ENCODE measurements at regions not wholly inside any gene's neighbourhood (a gene's known extent, or its start where the extent isn't known, plus 50 kb on each side); places are given as distances from the start of the nearest gene placed in this dataset.
A peak's percentile ranks its signal among the peaks of the same experiment; 100 is the strongest.

- Histone ChIP-seq H3K4me2 (ENCODE audit: low read length) (no peak overlapping the region), H3K79me2 (ENCODE audit: control insufficient read depth, low read length) (no peaks in the 10 kb centered on the region), H3F3A (ENCODE audit: control insufficient read depth, insufficient read depth) (no peaks in the 10 kb centered on the region), H3K4me1 (ENCODE audit: control insufficient read depth, low read length) (peaks cover 58% of the 10 kb centered on the region), H3K9me2 (replicated peaks; ENCODE audit: control insufficient read depth, low read length) (no peaks in the 10 kb centered on the region), H3K4me3 (ENCODE audit: low read length) (no peak overlapping the region), H3K27me3 (ENCODE audit: control insufficient read depth, low read length) (peaks cover 22% of the 10 kb centered on the region), H3K36me3 (ENCODE audit: control insufficient read depth, low read length) (no peaks in the 10 kb centered on the region), H3K9me3 (ENCODE audit: control insufficient read depth, insufficient read depth, low read length) (no peaks in the 10 kb centered on the region), H3K27ac (ENCODE audit: low read depth, low read length) (no peak overlapping the region), H4K20me1 (ENCODE audit: control insufficient read depth, insufficient read depth, low read depth, low read length) (no peaks in the 10 kb centered on the region)
- TF ChIP-seq EZH2phosphoT487 (IDR thresholded peaks at IDR 0.05; ENCODE audit: borderline replicate concordance, low read length), result no peak
- TF ChIP-seq CTCF (IDR thresholded peaks at IDR 0.05; ENCODE audit: low read depth, low read length, poor library complexity, severe bottlenecking), result no peak
Observed at GRCh38 chr4:184315675-184316359, 98.1 kb upstream of the ENPP6 start.

GRCh38 chr4:184313702-184314659 is 96.3 kb upstream of the ENPP6 start:
- Histone ChIP-seq H3K9me3 (ENCODE audit: control insufficient read depth, insufficient read depth, low read length) (no peaks in the 10 kb centered on the region), H3K4me2 (ENCODE audit: low read length) (peak overlapping the region; percentile 38), H3K36me3 (ENCODE audit: control insufficient read depth, low read length) (no peaks in the 10 kb centered on the region), H3K9me2 (replicated peaks; ENCODE audit: control insufficient read depth, low read length) (no peaks in the 10 kb centered on the region), H3K4me3 (ENCODE audit: low read length) (no peak overlapping the region), H3F3A (ENCODE audit: control insufficient read depth, insufficient read depth) (no peaks in the 10 kb centered on the region), H3K4me1 (ENCODE audit: control insufficient read depth, low read length) (peaks cover 56% of the 10 kb centered on the region), H3K79me2 (ENCODE audit: control insufficient read depth, low read length) (no peaks in the 10 kb centered on the region), H3K27me3 (ENCODE audit: control insufficient read depth, low read length) (peaks cover 13% of the 10 kb centered on the region), H3K27ac (ENCODE audit: low read depth, low read length) (no peak overlapping the region), H4K20me1 (ENCODE audit: control insufficient read depth, insufficient read depth, low read depth, low read length) (no peaks in the 10 kb centered on the region)
- no peak for TF ChIP-seq EZH2phosphoT487 (IDR thresholded peaks at IDR 0.05; ENCODE audit: borderline replicate concordance, low read length)
- TF ChIP-seq CTCF (IDR thresholded peaks at IDR 0.05; ENCODE audit: low read depth, low read length, poor library complexity, severe bottlenecking), result no peak

- no peaks in the 10 kb centered on the region for H3F3A ChIP-seq (ENCODE audit: control insufficient read depth, insufficient read depth)
- TF ChIP-seq EZH2phosphoT487 (IDR thresholded peaks at IDR 0.05; ENCODE audit: borderline replicate concordance, low read length) (no peak), CTCF (IDR thresholded peaks at IDR 0.05; ENCODE audit: low read depth, low read length, poor library complexity, severe bottlenecking) (no peak)
Observed at GRCh38 chr4:184313058-184313581, 95.4 kb upstream of the ENPP6 start.

More at GRCh38 chr4:184313058-184313581, 95.4 kb upstream of the ENPP6 start:
- Histone ChIP-seq H3K9me2 (replicated peaks; ENCODE audit: control insufficient read depth, low read length) (no peaks in the 10 kb centered on the region), H3K36me3 (ENCODE audit: control insufficient read depth, low read length) (no peaks in the 10 kb centered on the region), H3K27me3 (ENCODE audit: control insufficient read depth, low read length) (peaks cover 9% of the 10 kb centered on the region), H3K79me2 (ENCODE audit: control insufficient read depth, low read length) (no peaks in the 10 kb centered on the region), H4K20me1 (ENCODE audit: control insufficient read depth, insufficient read depth, low read depth, low read length) (no peaks in the 10 kb centered on the region), H3K4me3 (ENCODE audit: low read length) (no peak overlapping the region), H3K4me1 (ENCODE audit: control insufficient read depth, low read length) (peaks cover 50% of the 10 kb centered on the region), H3K9me3 (ENCODE audit: control insufficient read depth, insufficient read depth, low read length) (no peaks in the 10 kb centered on the region), H3K4me2 (ENCODE audit: low read length) (no peak overlapping the region), H3K27ac (ENCODE audit: low read depth, low read length) (no peak overlapping the region)
